ENCODE measurements at regions not wholly inside any gene's neighbourhood (a gene's known extent, or its start where the extent isn't known, plus 50 kb on each side); places are given as distances from the start of the nearest gene placed in this dataset.

DNA sequence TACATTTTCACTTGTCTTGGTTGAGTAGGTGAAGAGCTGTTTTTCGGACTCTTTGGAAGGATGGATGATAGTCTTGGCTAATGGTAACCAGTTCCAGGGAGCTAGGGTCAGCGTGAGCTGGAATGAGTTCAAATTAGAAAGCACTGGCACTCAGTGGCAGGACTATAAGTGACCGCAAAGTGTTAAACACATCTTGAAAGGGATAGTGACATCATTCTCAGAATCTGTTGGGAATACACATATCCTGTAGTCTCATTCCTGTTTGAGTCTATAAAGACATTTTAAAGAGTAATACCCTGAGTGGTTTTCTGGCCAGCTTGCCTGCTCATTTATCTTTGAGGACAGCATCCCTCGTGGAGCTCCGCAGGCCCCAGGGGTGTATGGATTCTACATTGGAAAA is 56.7 kb upstream of the TMEM248 start:
- 85% methylated on average over 5 of the region's 5 CpGs for WGBS (ENCODE audit: missing lambda C conversion rate)
- no peak for ATAC-seq
- POLR2A ChIA-PET, result no interaction called here
- Histone ChIP-seq H3K4me2 (no peak overlapping the region), H3K4me3 (no peak overlapping the region), H3K4me1 (no peaks in the 10 kb centered on the region), H3K27ac (no peak overlapping the region), H3K9me3 (no peaks in the 10 kb centered on the region)
- no peak for DNase-seq (ENCODE audit: low read depth in 1 of 2, low spot score in 1 of 2)
- CTCF ChIA-PET, result interaction anchor here (1.4 kb wide), 1 partner anchor 11 kb away, joined by 4 read pairs; no protein-coding TSS in a partner anchor
- TF ChIP-seq, protein P1, sequence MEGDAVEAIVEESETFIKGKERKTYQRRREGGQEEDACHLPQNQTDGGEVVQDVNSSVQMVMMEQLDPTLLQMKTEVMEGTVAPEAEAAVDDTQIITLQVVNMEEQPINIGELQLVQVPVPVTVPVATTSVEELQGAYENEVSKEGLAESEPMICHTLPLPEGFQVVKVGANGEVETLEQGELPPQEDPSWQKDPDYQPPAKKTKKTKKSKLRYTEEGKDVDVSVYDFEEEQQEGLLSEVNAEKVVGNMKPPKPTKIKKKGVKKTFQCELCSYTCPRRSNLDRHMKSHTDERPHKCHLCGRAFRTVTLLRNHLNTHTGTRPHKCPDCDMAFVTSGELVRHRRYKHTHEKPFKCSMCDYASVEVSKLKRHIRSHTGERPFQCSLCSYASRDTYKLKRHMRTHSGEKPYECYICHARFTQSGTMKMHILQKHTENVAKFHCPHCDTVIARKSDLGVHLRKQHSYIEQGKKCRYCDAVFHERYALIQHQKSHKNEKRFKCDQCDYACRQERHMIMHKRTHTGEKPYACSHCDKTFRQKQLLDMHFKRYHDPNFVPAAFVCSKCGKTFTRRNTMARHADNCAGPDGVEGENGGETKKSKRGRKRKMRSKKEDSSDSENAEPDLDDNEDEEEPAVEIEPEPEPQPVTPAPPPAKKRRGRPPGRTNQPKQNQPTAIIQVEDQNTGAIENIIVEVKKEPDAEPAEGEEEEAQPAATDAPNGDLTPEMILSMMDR (IDR thresholded peaks at IDR 0.05), result no peak
- TF ChIP-seq ZSCAN20 (CRISPR knock-in tag; IDR thresholded peaks at IDR 0.05), result no peak
- no peak for TF ChIP-seq ZC3H11A (IDR thresholded peaks at IDR 0.05)
- TF ChIP-seq RFX5 (IDR thresholded peaks at IDR 0.05), result no peak
- no peak for TF ChIP-seq EP300 (IDR thresholded peaks at IDR 0.05)
- no peak for TF ChIP-seq KDM5A (IDR thresholded peaks at IDR 0.05)
- TF ChIP-seq MYC (IDR thresholded peaks at IDR 0.05; ENCODE audit: borderline replicate concordance, low read length), result no peak
- TF ChIP-seq, protein P2, sequence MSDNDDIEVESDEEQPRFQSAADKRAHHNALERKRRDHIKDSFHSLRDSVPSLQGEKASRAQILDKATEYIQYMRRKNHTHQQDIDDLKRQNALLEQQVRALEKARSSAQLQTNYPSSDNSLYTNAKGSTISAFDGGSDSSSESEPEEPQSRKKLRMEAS (IDR thresholded peaks at IDR 0.05), result no peak
- TF ChIP-seq RCOR1 (IDR thresholded peaks at IDR 0.05; ENCODE audit: low read depth, low read length), result no peak
- TF ChIP-seq, protein P3, sequence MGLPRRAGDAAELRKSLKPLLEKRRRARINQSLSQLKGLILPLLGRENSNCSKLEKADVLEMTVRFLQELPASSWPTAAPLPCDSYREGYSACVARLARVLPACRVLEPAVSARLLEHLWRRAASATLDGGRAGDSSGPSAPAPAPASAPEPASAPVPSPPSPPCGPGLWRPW (IDR thresholded peaks at IDR 0.05), result no peak
- TF ChIP-seq GATA3 (IDR thresholded peaks at IDR 0.05; ENCODE audit: borderline replicate concordance), result no peak
- TF ChIP-seq FOSB (CRISPR knock-in tag; IDR thresholded peaks at IDR 0.05), result no peak
- no peak for TF ChIP-seq HDAC2 (IDR thresholded peaks at IDR 0.05)
- TF ChIP-seq CBX2 (IDR thresholded peaks at IDR 0.05; ENCODE audit: borderline replicate concordance, low read depth), result no peak
- TF ChIP-seq, protein P4, sequence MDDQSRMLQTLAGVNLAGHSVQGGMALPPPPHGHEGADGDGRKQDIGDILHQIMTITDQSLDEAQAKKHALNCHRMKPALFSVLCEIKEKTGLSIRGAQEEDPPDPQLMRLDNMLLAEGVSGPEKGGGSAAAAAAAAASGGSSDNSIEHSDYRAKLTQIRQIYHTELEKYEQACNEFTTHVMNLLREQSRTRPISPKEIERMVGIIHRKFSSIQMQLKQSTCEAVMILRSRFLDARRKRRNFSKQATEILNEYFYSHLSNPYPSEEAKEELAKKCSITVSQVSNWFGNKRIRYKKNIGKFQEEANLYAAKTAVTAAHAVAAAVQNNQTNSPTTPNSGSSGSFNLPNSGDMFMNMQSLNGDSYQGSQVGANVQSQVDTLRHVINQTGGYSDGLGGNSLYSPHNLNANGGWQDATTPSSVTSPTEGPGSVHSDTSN (IDR thresholded peaks at IDR 0.05), result no peak
- TF ChIP-seq, protein P5, sequence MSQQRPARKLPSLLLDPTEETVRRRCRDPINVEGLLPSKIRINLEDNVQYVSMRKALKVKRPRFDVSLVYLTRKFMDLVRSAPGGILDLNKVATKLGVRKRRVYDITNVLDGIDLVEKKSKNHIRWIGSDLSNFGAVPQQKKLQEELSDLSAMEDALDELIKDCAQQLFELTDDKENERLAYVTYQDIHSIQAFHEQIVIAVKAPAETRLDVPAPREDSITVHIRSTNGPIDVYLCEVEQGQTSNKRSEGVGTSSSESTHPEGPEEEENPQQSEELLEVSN (IDR thresholded peaks at IDR 0.05; ENCODE audit: borderline replicate concordance, low read depth), result no peak
- TF ChIP-seq NFE2L2 (conservative IDR thresholded peaks at IDR 0.05; ENCODE audit: low read length), result no peak
- TF ChIP-seq HOXA7 (CRISPR knock-in tag; IDR thresholded peaks at IDR 0.05), result no peak
- TF ChIP-seq HEYL (CRISPR knock-in tag; IDR thresholded peaks at IDR 0.05), result no peak
- FAIRE-seq, result no peak

DNA sequence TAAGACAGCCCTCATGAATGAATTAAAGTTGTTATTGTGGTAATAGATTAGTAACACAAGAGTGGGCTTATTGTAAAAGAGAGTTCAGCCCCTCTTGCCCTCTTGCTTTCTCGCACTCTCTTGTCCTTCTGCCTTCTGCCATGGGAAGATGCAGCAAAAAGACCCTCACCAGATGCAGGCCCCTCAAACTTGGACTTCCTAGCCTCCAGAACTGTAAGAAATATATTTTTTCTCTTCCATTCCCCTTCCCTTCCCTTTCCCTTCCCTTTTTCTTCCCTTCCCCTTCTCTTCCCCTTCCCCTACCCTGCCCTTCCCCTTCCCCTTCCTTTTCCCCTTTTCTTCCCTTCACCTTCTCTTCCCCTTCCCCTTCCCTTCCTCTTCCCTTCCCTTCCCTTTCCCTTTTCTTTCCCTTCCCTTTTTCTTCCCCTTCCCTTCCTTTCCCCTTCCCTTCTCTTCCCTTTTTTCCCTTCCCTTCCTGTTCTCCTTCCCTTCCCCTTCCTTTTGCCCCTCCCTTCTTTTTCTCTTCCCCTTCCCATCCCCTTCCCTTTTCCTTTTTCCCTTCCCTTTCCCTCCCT is 55.6 kb upstream of the TMEM248 start:
- FAIRE-seq, result no peak
- Histone ChIP-seq H3K4me2 (no peak overlapping the region), H3K4me3 (no peak overlapping the region), H3K4me1 (no peaks in the 10 kb centered on the region), H3K27ac (no peak overlapping the region), H3K9me3 (no peaks in the 10 kb centered on the region)
- TF ChIP-seq CEBPB (IDR thresholded peaks at IDR 0.05), result no peak
- ChIA-PET CTCF (no interaction called here), POLR2A (no interaction called here)
- DNase-seq (ENCODE audit: low read depth in 1 of 2, low spot score in 1 of 2), result no peak
- ATAC-seq, result no peak
- 93% methylated on average over 1 of the region's 1 CpG for WGBS (ENCODE audit: missing lambda C conversion rate)

DNA sequence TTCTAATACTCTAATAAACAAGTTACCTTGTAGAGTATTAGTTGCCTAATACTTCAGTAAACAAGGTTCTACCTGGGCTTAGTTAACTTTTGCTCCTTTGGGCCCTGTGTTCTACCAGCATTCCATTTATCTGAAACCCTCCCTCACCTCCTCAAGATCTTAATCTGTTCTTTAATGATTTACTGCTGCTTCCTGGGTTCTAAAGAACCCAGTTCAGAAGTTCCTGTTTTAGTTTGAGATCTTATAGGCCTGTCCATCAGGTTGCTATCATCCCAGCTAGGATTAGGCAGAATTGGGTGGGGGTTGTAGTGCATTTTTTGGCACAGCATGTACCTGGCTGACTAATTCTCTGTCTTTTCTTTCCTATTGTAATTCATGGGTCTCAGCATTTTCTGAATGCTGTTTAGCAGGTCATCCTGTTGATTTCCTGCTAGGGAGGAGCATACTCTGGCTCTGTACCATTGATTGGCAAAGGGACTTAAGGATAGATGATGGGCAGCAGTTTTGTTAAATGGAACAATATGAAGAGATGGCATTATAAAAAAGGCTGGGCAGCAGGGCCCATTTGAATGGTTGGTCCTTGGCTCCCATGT is 53.7 kb upstream of the TMEM248 start:
- POLR2A ChIA-PET, result no interaction called here
- H3K9me3 ChIP-seq, result no peaks in the 10 kb centered on the region
- ATAC-seq (no peak), DNase-seq (ENCODE audit: low read depth in 1 of 2, low spot score in 1 of 2) (no peak), FAIRE-seq (no peak)
- H3K4me3 ChIP-seq, result no peak overlapping the region
- no peaks in the 10 kb centered on the region for H3K4me1 ChIP-seq
- CTCF ChIA-PET, result no interaction called here
- no peak overlapping the region for H3K4me2 ChIP-seq
- H3K27ac ChIP-seq, result no peak overlapping the region
- TF ChIP-seq, protein P6, sequence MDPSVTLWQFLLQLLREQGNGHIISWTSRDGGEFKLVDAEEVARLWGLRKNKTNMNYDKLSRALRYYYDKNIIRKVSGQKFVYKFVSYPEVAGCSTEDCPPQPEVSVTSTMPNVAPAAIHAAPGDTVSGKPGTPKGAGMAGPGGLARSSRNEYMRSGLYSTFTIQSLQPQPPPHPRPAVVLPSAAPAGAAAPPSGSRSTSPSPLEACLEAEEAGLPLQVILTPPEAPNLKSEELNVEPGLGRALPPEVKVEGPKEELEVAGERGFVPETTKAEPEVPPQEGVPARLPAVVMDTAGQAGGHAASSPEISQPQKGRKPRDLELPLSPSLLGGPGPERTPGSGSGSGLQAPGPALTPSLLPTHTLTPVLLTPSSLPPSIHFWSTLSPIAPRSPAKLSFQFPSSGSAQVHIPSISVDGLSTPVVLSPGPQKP (IDR thresholded peaks at IDR 0.05; ENCODE audit: low read depth, low read length), result no peak
- no peak for TF ChIP-seq HOXB13 (CRISPR knock-in tag; IDR thresholded peaks at IDR 0.05; ENCODE audit: low read depth)
- TF ChIP-seq SMC3 (IDR thresholded peaks at IDR 0.05), result no peak
- TF ChIP-seq, protein P5 (IDR thresholded peaks at IDR 0.05; ENCODE audit: borderline replicate concordance, low read depth), result no peak
- TF ChIP-seq, protein P4 (IDR thresholded peaks at IDR 0.05), result no peak
- TF ChIP-seq MAZ (IDR thresholded peaks at IDR 0.05; ENCODE audit: borderline replicate concordance, low read depth, low read length), result no peak
- TF ChIP-seq BHLHE40 (IDR thresholded peaks at IDR 0.05; ENCODE audit: low read depth, low read length), result no peak
- TF ChIP-seq HEYL (CRISPR knock-in tag; IDR thresholded peaks at IDR 0.05), result no peak
- TF ChIP-seq FOXS1 (CRISPR knock-in tag; IDR thresholded peaks at IDR 0.05), result no peak
- TF ChIP-seq, protein P7, sequence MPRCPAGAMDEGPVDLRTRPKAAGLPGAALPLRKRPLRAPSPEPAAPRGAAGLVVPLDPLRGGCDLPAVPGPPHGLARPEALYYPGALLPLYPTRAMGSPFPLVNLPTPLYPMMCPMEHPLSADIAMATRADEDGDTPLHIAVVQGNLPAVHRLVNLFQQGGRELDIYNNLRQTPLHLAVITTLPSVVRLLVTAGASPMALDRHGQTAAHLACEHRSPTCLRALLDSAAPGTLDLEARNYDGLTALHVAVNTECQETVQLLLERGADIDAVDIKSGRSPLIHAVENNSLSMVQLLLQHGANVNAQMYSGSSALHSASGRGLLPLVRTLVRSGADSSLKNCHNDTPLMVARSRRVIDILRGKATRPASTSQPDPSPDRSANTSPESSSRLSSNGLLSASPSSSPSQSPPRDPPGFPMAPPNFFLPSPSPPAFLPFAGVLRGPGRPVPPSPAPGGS (IDR thresholded peaks at IDR 0.05), result no peak
